Left colon (tissue), 2 donors: ENCODE measurements at regions not wholly inside any gene's neighbourhood (a gene's known extent, or its start where the extent isn't known, plus 50 kb on each side); places are given as distances from the start of the nearest gene placed in this dataset.

Source experiments
- ATAC-seq: fragments of 200-7000 bp; cut with Tn5 transposase; one replicate; pipeline ENCODE4 v1.9.1; 2020; ENCODE audit warnings: mild to moderate bottlenecking, moderate library complexity
- DNase-seq, 2 donors: peaks; one replicate each; pipeline ENCODE4 v3.0.0-alpha.2; 2020
- intact Hi-C, 2 donors: fragments of 100-400 bp; cut with DNase I in 1 of 2; cut with micrococcal nuclease in 1 of 2; formaldehyde crosslinking; loops; one replicate each; pipeline versions ENCODE4 v1.11.2 to v1.14.0; 2022; cut with DNase I, micrococcal nuclease
- donor health status: DM: no; HTN: no; CAD: no.
- donor health status: DM: yes; HTN: yes; CAD: no.

DNA sequence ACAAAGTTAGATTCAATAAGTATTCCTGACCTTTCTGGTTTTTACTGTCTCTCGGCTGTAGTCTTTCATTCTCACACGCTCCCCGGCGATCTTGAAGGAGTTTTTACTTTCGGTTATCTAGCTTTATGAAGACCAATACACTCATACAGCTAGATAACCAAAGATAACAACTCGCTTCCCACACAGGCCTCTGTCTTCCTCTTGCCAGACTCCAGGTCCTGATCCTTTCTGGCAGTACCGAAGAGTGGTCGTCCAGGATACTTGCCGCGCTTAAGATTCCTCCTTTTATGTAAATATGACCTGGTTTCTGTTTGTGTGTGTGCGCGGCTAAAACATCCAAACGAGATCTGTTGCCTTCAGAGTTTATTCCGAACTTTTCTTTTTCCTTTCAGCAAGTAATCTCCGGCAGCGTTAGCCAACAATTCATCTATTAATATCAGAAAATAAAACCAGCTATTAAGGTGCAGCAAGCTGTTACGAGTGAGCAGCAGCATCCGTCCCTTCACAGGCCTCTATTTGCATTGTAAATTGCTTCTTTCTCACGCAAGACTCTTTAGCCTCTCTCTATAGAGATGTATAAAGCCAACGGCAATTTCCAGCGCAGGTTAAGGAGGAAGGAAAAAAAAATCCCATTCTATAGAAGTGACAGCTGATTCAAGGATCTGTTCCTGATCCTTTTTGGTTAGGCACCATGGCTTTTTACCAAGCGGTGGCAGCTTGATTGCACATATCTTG, 216.1 kb downstream of the MEF2C start:
- peak; percentile 45 for ATAC-seq
- intact Hi-C loops: no loop called here
- DNase-seq: no peak

DNA sequence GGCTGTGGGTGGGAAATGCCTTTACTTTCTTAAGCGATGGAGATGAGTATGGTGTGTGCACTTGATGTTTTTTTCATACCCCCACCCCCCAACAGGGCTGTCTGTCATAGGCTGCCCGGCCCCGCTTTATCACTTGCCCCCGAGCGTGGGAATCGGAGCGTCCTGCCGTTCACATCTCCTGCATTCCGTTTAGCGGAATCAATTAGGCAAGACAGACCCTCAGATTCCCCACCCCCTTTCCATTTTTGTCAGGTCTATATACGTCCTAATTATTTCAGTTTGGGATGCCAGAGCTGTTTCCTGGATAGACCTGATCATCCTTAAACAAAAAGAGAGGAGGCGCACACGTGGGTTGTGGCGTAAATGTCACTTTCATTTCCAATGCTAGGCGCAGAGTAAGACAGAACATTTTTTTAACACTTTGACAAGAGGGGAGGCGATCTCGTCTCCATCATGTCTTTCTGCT, 217.2 kb downstream of the MEF2C start:
- ATAC-seq (no peak), DNase-seq (no peak)
- intact Hi-C loops: no loop called here

DNA sequence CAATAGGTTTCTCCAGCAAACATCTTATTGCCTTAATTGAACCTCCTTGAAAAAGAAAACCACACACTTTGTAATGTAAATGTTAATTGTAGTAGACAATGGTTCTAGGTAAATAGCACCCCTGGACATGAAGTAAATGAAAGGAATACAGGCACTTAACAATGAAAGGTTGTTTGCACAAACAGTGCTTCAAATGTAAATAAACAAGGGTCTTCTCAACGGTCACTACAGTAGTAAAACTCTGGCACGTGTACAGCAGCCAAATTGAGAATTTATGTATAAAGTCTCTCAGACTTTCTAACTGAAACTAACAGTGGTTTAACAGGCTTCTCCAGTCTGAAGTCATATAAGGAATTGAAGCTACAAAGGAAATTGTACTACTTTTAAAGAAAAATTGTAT, 218.3 kb downstream of the MEF2C start:
- ATAC-seq (no peak), DNase-seq (no peak)
- intact Hi-C loops: no loop called here

DNA sequence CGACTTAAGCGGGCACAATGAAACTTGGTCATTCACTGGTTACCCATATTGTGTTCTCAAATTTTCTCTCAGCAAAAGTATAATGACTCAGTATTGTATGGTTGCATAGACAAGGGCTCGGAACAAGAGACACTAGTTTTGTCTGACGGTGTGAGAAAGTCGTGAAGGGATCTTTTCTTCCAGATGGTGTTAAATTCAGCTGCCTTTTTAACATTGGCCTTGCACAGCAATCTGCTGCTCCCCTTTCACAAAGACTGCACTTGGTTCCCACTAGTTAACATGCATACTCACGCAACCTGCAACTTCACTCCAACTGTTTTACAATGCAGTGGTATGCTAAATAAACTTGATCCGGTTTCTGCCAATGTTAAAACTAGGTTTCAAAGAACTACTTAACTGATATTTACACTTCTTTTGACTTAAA, 219.2 kb downstream of the MEF2C start:
- no peak for ATAC-seq

DNA sequence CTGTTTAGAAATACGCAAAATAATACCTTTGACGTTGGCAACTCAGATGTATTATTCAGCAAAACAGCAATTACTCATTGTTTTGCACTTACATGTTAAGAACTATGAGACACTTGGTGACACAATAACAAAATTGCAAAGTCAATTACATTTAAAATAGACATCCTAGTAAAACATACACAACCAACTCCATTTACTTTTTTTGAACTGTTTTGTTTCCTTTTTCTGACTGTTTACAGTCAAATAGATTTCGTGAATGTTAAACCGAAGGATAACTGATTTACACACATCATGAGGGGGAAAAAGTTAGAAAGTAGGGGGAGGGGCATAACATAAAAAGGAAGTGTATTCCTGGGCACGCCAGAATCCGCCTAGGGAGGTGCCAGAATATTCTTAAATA, 220.1 kb downstream of the MEF2C start:
- ATAC-seq (no peak), DNase-seq (no peak)
- intact Hi-C loops: no loop called here

More for the DNA sequence above, 219.2 kb downstream of the MEF2C start:
- DNase-seq: no peak
- intact Hi-C loops: no loop called here

DNA sequence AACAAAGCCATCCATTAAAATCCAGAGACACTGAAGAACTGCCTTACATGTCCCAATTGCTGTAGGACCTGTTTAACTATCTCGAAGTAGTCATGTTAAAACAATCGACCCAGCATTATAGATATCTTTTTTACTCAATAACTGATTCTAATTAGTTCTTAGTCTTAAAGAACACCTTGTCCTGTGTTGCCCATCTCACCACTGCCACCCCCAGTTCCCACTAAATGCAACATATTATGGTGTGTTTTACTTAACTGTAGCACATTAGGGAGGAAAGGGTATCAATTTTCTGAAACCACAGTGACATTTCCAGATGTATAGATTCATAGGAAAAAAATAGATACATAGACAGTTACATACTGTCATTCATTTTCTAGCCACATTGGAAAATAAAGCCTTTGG, 221.2 kb downstream of the MEF2C start:
- no peak for DNase-seq
- no peak for ATAC-seq
- intact Hi-C loops: no loop called here

DNA sequence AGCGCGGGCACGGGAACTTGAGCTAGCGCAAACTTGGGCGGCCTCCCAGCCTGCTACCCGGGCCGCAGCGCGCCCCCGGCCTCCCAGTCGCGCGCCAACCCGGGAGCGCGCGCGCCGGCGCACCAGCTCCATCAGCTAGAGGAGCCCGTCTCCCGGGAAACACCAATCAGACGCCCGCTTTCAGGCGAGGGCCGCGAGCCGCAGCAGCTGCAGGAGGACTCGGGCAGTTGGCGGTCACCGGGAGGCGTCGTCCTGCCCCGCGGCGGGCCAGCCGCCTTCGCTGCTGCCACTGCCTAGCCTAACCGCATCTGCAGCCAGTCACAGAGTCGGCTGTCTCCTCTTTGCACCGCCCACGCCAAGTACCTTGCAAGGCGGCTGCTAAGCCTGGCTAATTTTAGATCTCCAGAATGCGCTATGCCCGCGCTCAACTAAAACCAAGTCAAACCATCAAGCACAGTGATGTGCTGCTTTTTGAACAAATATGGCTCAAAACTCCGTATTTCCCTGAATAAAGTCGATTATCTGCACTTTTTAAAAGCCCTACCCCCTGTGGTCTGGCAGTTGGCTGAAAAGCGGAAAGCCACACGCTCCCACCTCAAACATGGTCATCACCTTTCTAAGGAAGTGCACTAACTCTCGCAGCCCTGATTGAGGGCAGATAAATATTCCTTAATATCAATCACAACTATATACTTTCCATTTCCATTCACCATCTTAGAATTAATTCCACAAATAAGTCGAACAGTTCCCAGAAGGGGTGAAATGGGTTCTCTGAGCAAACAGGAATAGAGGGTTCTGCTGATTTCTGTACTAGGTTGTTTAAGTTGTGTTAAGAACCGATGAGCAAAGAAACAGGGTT, 221.8 kb downstream of the MEF2C start:
- intact Hi-C loops: no loop called here
- DNase-seq (peak; percentile 50 to 54), ATAC-seq (peak; percentile 80)

DNA sequence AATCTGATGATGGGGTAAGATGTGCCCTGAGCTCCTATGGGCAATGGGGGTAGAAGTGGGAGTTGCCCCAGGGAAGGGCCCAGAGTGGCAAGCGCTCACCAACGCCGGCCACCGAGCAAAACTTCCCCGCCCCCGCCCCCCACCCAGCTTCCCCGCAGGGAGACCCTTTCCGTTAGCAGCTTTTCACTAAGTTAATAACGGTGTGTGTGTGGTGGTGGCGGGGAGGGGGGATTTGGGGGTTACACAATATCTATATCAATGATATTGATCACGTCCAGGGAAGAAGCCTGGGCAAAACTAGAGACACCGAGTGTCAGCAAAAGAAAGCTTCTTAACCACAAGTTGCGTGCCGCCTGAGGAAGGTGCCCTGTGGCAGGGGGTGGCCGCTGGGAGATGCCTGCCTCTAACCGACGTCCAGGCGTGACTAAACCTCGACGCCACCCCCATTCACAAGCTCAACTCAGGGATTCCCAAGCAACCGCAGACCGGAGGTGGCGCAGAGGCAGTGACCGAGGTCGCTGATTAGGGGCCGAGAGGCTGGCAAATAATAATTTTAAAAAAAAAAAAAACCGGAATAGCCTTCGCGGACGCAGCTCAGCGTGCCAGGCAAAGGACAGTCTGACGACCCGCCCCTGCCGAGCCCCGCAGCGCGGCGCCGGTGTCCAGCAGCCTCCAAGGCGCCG, 222.6 kb downstream of the MEF2C start:
- DNase-seq: no peak
- peak; percentile 7 for ATAC-seq
- intact Hi-C loops: no loop called here

DNA sequence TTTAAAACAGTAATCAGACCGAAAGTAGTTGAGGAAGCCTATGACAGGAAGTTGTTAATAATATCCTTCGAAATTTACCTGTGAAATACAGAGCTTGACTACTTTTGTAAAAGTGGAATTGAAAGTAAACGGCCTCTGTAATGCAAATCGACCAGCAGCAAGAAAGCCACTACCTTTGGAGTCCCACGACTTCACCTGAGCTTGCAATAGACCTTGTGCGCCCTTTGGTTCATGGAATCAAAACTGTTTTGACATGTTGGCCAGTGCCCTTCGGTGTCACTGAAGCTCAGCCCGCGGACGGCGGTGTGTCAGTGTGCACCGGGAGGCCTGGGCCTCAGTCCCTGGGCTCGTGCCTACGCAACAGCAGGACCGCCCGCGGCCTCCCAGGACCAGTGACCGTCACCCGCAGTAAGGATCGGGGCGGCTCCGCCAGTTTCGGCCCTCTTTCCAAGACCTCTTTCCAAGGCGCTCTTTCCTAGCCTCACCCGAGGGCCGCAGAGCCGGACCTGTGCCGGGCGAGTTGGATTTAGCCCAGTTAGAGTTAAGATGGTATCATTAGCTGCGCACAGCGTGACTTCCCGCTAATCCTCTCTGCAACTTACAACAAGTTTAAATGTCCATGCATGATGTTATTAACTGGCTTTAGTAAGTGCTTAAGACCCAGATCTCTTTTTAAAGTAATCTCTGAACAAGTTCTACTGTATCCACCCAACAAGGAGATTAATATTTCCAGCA, 223.3 kb downstream of the MEF2C start:
- no peak for ATAC-seq
- no peak for DNase-seq
- intact Hi-C loops: no loop called here

DNA sequence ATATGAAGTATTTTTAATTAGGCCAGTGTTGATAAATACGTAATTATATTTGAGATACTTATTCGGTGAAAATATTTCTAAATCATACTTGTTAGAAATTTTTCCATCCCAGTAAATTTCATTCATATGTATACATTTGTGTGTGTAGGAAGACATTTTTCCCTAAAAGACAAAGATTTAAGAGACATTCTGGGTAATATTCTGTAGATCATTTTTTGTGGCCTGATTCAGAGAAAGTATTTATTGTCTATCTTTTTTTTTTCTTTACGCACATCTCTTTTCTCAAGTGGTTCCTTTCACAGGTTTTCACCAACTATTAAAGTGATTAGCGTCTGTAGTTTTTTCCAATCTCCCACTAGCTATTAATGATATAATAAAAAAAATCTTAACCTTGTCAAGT, 224.1 kb downstream of the MEF2C start:
- DNase-seq: no peak
- no peak for ATAC-seq
- intact Hi-C loops: no loop called here

DNA sequence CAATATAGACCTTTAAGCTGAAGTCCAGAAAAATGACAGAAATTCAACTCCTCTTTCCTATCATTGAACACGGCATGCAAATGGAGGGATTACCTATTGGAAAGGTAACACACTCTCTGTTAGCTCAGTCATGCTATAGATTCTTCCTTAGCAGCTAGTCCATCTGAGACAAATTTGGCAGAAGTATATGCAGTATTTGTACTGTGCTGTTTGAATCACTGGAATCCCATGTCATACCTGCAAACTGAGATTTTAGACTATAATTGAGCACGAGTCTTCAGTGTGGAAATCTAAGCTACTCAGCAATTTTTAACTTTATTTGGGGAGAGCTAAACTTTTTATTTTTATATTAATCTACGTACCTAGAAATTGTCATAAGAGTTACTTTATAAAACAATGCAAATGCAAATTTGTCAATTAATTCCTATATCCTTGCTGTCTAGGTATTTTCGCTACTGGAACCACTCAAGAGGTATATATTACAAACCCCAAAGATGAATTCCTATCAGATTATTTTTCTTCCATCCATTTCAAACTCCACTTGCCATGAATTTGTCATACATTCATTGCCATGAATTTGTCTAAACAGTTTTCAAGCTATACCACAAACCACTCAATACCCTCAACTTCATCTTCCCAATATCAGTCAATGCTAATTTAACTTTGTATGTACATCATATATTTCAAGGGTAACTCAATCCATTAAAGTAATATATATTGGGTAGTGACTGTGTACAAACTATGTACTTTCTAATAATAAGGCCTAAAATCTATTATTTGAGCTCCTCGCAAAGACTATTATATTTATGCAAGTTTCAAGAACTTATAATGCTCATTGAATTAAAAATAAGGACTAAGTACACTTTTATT, 224.8 kb downstream of the MEF2C start:
- ATAC-seq (no peak), DNase-seq (no peak)
- intact Hi-C loops: no loop called here

DNA sequence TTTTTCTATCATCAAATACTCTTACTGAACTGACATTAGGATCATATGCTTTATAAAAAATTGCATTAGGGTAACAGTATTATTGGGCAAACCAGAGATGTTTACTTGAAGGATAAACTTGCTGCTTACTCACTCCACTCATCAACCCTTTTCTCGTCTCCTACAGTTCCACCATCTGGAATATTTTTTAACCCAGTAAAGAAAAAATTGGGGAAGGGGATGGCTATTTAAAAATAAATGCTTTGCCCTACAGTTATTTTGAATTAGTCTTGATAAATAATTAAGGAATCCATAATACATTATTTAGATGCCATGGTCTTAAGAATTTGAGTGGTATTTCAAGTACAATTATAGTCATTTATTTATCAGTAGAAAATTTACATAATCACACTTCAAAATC, 225.8 kb downstream of the MEF2C start:
- DNase-seq (no peak), ATAC-seq (no peak)
- intact Hi-C loops: no loop called here

DNA sequence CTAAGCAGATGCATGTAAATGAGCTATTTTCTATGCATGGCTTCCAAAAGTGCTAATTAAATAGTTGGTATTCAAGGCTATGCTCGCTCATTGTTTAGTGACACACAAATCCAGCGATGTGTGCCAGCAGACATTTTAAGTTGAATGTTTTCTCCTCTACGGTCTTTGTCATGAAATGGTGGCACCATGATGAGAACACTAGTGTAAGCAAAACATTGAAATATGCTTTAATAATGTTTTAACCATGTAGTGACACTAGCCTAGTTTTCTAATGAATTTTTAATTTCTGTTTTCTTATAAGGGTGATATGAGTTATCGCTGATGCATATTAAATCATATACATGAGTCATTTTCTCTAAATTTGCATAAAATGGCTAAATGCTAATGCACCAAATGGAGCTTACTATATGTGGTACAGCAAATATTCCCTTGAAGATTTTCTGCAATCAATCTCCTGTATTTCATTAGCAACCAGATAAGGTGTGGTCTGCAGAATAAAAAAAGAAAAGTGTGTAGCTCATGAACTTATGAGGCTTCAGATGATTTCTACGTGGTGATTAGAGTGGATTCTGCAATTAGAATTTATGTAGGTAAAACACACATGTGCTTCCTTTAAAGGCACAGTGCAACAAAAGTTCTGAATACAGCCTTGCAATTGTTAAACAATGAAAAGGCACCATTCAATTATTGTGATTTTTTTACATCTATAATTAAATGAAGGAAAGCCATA, 226.6 kb downstream of the MEF2C start:
- ATAC-seq (no peak), DNase-seq (no peak)
- intact Hi-C loops: no loop called here

DNA sequence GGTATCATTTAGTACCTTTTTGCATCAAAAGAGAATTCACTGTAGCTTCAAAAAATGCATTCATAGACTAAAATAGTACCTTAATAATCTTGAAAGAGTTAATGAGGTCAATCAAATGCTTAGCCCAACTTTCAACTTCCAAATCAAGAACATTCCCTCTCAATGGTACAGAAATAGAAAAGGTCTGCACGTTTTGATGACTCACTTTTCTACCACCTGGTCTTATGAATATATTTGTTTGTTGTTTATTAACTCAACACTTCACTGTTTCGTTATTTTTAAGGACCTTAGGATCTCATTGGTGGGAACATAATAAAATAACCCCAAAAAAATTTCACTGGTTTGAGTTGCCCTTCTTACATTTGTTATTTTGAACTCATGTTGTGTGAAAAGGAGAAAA, 229.5 kb downstream of the MEF2C start:
- DNase-seq: no peak
- no peak for ATAC-seq
- intact Hi-C loops: no loop called here

DNA sequence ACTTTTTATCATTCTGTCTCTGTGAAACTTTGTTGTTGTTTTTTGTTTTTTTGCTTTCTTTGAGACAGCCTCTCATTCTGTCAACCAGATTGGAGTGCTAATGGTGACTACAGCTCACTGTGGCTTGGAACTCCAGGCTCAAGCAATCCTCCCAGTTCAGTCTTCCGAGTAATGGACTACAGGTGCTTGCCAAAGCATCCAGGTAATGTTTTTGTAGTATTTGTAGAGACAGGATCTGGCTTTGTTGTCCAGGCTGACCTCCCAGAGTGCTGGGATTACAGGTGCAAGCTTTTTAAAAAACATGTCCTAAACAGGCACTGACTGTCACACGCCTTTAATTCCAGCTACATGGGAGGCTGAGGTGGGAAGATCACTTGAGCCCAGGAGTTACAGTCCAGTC, 235.1 kb downstream of the MEF2C start:
- intact Hi-C loops: no loop called here
- no peak for DNase-seq
- ATAC-seq: no peak

DNA sequence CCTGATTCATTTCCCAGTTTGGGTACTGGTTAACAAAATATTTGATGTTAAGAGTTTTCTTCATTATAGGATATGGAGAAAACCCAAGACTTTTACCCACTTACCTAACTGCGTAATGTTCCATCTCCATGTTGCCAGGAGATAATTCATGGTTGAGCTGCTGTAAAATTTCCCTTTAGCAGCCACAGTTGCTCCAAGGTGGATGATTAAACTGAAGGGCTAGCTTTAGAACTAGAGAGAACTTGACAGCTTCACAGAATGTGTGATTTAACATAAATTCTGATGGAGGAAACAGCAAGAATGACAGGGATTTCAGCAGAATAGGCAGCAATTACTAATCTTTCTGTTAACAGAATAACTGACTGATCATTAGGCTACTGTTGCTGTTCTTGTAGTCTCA, 236.1 kb downstream of the MEF2C start:
- DNase-seq: no peak
- intact Hi-C loops: no loop called here
- ATAC-seq: no peak

DNA sequence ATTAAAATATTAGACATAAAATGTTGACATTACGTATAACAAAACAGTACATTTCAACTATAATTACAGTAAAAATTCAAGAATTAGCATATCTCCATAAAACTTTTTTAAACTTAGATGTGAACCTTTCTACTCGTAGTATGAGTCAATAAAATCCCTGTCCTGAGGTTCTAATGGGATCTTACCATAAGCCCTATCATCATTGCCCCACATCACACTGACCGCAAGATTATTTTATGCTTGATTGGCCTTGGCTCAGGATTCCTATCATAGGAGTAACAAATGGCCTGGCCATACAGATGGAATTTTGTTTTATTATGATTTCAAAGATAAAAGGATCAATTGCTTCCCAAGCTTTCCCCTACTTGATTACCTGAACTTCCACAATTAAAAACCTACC, 238.3 kb downstream of the MEF2C start:
- intact Hi-C loops: no loop called here
- no peak for DNase-seq
- no peak for ATAC-seq

DNA sequence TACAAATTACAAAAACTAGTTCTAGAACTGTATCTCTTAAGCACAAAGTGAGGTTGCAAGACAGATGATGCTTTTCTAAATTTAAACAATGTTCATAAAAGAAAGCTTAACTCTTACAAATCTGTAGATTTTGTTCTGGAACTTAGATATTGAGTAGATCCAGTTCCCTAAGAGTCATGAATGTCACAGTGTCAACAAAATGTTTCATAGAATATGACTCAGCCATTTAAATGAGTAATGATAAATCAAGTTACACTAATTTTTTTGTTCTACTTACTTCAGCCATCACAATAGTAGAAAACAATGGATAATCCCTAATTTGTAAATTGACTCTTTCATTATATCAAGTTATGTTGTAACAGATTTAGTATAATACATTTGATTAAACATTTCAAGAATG, 239.7 kb downstream of the MEF2C start:
- ATAC-seq: no peak
- intact Hi-C loops: no loop called here
- DNase-seq: no peak
